A673 (cell line): ENCODE measurements at regions not wholly inside any gene's neighbourhood (a gene's known extent, or its start where the extent isn't known, plus 50 kb on each side); places are given as distances from the start of the nearest gene placed in this dataset.

Source experiments
- EZH2 ChIP-seq: fragments of 200-600 bp; sonication (generic); IDR thresholded peaks from 2 replicates; pipeline ENCODE4 v1.6.1; 2017; ENCODE audit warnings: borderline replicate concordance, low read depth, mild to moderate bottlenecking, mixed read lengths, antibody characterized with exemption, low read length; ENCODE audit not compliant: poor library complexity, severe bottlenecking
- TF ChIP-seq, protein P1 (sequence below): fragments of 300-800, 200-600 bp; sonication (generic); conservative IDR thresholded peaks from 2 replicates; pipeline ENCODE4 v1.5.1; 2017; ENCODE audit warnings: low read depth, mild to moderate bottlenecking, antibody characterized with exemption, low read length, moderate library complexity, mixed read lengths

DNA sequence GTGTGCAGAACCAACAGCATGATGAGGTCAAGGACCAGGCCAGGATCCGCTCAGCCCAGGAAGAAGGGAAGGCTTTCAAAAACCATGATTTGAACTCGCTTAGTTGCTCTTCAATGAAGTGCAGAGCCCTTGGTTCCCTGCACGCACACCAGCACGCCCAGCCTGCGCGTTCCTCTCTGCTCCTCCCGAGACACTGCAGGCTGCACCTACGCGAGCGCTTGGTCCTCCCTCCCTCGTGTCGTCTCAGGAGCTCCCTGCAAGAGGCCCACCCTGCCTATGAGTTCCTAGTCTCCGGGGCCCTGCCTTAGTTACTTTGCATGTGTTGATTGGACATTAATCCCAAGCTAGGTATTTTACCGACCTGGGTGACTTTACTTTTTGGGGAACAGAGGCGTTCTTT lies 132.9 kb upstream of the TNRC6C start:
- TF ChIP-seq, protein P1, sequence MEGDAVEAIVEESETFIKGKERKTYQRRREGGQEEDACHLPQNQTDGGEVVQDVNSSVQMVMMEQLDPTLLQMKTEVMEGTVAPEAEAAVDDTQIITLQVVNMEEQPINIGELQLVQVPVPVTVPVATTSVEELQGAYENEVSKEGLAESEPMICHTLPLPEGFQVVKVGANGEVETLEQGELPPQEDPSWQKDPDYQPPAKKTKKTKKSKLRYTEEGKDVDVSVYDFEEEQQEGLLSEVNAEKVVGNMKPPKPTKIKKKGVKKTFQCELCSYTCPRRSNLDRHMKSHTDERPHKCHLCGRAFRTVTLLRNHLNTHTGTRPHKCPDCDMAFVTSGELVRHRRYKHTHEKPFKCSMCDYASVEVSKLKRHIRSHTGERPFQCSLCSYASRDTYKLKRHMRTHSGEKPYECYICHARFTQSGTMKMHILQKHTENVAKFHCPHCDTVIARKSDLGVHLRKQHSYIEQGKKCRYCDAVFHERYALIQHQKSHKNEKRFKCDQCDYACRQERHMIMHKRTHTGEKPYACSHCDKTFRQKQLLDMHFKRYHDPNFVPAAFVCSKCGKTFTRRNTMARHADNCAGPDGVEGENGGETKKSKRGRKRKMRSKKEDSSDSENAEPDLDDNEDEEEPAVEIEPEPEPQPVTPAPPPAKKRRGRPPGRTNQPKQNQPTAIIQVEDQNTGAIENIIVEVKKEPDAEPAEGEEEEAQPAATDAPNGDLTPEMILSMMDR, result no peak
- TF ChIP-seq EZH2, result no peak
